Activated T-helper 2 cell treated with anti-CD3 and anti-CD28 coated beads, Interferon-gamma antibody, Interleukin-2, Interleukin-4, amounts not matched to agents 10 μg/mL and 5 μg/mL and 100 μg/mL, durations not matched to agents 14 hours and 24 hours and 36 hours (primary cell): ENCODE measurements at regions not wholly inside any gene's neighbourhood (a gene's known extent, or its start where the extent isn't known, plus 50 kb on each side); places are given as distances from the start of the nearest gene placed in this dataset.
"Not testable (repeated sequence)": the region's sequence is repeated elsewhere in the genome, so short reads cannot be mapped to it uniquely, and the experiment has no call there.

ENCODE experiments used
- DNase-seq: peaks from one replicate; pipeline ENCODE4 v3.0.0; 2021; ENCODE audit warnings: low spot score
- H3K27ac Mint-ChIP-seq: one replicate; pipeline ENCODE4 v1.8.0; 2021; ENCODE audit warnings: mixed read lengths
- H3K27me3 Mint-ChIP-seq: one replicate; pipeline ENCODE4 v1.8.0; 2021; ENCODE audit warnings: low read depth, mixed read lengths
- H3K36me3 Mint-ChIP-seq: one replicate; pipeline ENCODE4 v1.8.0; 2021; ENCODE audit warnings: low read depth, mixed read lengths
- H3K4me1 Mint-ChIP-seq: one replicate; pipeline ENCODE4 v1.8.0; 2021; ENCODE audit warnings: low read depth, mixed read lengths
- H3K4me3 Mint-ChIP-seq: one replicate; pipeline ENCODE4 v1.8.0; 2021; ENCODE audit warnings: low read depth, mild to moderate bottlenecking, moderate library complexity, mixed read lengths
- H3K9me3 Mint-ChIP-seq: one replicate; pipeline ENCODE4 v1.8.0; 2021; ENCODE audit warnings: mixed read lengths
- intact Hi-C: fragments of 100-400 bp; cut with micrococcal nuclease; formaldehyde crosslinking; loops from one replicate; pipeline ENCODE4 v1.15.1; 2023

- no peaks in the 10 kb centered on the region for H3K9me3 Mint-ChIP-seq
- no peaks in the 10 kb centered on the region for H3K27me3 Mint-ChIP-seq
- no peak overlapping the region for H3K27ac Mint-ChIP-seq
- peaks cover 1% of the 10 kb centered on the region for H3K4me1 Mint-ChIP-seq
- H3K4me3 Mint-ChIP-seq = no peak overlapping the region
- no peaks in the 10 kb centered on the region for H3K36me3 Mint-ChIP-seq
- intact Hi-C loops = no loop called here
- DNase-seq = no peak
Measured at GRCh38 chrX:40389555-40389954, 191.2 kb upstream of the ATP6AP2 start.

DNA sequence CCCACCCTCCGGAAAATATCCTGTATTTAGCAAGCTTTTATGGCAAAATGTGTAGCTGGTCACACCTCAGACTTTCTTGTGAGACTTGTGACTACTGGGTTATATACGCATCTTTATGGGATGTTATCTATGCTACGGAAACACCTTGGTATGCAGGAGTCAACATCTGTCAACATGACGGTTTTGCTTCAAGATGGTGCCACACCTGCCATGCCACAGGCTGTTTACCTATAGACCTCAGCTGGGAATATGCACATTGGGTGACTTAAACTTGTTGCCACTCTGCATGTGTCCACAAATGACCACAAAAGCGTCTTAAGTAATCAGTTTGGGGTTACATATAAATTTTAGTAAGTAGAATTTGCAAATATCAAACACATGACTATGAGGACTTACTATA lies 192.3 kb upstream of the ATP6AP2 start:
- Mint-ChIP-seq H3K27ac (no peak overlapping the region), H3K4me1 (peaks cover 1% of the 10 kb centered on the region), H3K36me3 (no peaks in the 10 kb centered on the region), H3K4me3 (no peak overlapping the region), H3K27me3 (no peaks in the 10 kb centered on the region), H3K9me3 (no peaks in the 10 kb centered on the region)
- intact Hi-C loops = no loop called here
- DNase-seq = no peak

DNA sequence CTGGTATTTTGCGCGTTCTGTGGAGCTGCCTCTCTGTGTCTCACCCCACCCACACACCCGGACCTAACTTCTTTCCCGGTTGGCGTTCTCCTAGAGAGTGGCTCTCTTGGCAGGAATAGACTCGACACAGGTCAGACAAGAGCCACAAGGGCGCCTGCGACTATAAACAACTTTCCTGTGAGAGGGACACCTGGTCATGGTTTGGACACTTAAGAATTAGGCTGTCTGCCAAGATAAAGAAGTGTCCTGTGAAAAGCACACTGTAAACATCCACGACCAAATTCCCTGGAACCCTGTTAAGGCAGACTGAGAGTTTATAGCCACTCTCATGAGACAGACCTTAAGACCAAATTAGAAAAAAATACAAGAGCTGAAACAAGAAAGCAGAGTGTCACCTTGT lies 192.9 kb upstream of the ATP6AP2 start:
- H3K4me3 Mint-ChIP-seq, H3K4me1 Mint-ChIP-seq, intact Hi-C loops, DNase-seq, H3K27ac Mint-ChIP-seq, H3K27me3 Mint-ChIP-seq, H3K36me3 Mint-ChIP-seq, H3K9me3 Mint-ChIP-seq: not testable (repeated sequence)

- H3K27ac Mint-ChIP-seq, H3K4me3 Mint-ChIP-seq, H3K4me1 Mint-ChIP-seq, H3K9me3 Mint-ChIP-seq, H3K27me3 Mint-ChIP-seq, DNase-seq, intact Hi-C loops, H3K36me3 Mint-ChIP-seq: not testable (repeated sequence)
Measured at GRCh38 chrX:40387311-40387710, 193.5 kb upstream of the ATP6AP2 start.

GRCh38 chrX:40385682-40386081 lies 195.1 kb upstream of the ATP6AP2 start:
- H3K4me3 Mint-ChIP-seq = no peak overlapping the region
- intact Hi-C loops = no loop called here

DNA sequence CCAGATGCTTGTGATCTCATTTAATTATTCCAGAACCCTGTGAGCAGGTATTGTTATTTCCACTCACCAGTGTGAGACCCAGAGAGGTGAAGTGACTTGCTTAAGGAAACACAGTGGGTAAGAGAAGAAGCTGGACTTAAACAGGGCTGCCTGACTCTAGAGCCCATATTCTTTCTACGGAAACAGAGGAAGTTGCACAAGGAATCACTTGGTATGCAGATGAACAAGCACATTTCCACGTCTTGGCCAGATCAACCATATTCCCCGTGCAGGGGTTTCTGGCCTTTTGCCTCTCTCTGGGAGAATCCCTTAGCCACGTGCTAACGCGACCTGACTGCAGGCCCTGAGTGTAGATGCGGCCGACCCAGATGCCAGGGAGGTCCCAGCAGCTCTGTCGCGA lies 195.5 kb upstream of the ATP6AP2 start:
- Mint-ChIP-seq H3K9me3 (no peaks in the 10 kb centered on the region), H3K4me3 (no peak overlapping the region), H3K36me3 (no peaks in the 10 kb centered on the region), H3K27ac (no peak overlapping the region), H3K27me3 (no peaks in the 10 kb centered on the region), H3K4me1 (peaks cover 1% of the 10 kb centered on the region)
- DNase-seq = no peak
- intact Hi-C loops = no loop called here

More at GRCh38 chrX:40385682-40386081, 195.1 kb upstream of the ATP6AP2 start:
- Mint-ChIP-seq H3K9me3 (no peaks in the 10 kb centered on the region), H3K4me1 (peaks cover 1% of the 10 kb centered on the region), H3K27ac (no peak overlapping the region), H3K36me3 (no peaks in the 10 kb centered on the region), H3K27me3 (no peaks in the 10 kb centered on the region)
- DNase-seq = no peak

DNA sequence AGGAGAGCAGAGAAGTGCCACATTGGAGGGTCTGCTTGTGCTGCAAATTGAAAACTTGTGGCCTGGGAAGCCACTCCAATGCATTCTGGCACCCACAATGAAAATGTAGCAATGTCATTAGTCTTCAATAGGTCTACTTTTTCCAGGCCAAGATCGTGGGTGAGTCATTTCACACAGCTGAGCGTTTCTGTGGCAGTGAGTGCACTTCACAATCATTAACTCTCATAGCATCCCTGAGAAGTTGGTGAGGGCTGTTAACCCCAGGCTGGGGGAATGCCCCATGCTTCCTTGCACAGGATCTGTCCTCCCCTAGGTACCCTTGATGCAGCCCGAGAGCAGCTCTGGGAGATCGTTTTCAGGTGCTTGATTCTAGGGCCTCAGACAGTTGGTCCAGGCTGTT lies 196.8 kb upstream of the ATP6AP2 start:
- H3K9me3 Mint-ChIP-seq = no peaks in the 10 kb centered on the region
- intact Hi-C loops = no loop called here
- DNase-seq = no peak
- peaks cover 1% of the 10 kb centered on the region for H3K4me1 Mint-ChIP-seq
- H3K27ac Mint-ChIP-seq = no peak overlapping the region
- H3K36me3 Mint-ChIP-seq = no peaks in the 10 kb centered on the region
- no peak overlapping the region for H3K4me3 Mint-ChIP-seq
- no peaks in the 10 kb centered on the region for H3K27me3 Mint-ChIP-seq

- Mint-ChIP-seq H3K27ac (no peak overlapping the region), H3K9me3 (no peaks in the 10 kb centered on the region), H3K4me3 (no peak overlapping the region), H3K27me3 (no peaks in the 10 kb centered on the region), H3K36me3 (no peaks in the 10 kb centered on the region), H3K4me1 (peaks cover 1% of the 10 kb centered on the region)
- DNase-seq = no peak
- intact Hi-C loops = no loop called here
Measured at GRCh38 chrX:40383360-40383759, 197.4 kb upstream of the ATP6AP2 start.

- Mint-ChIP-seq H3K36me3 (no peaks in the 10 kb centered on the region), H3K9me3 (no peaks in the 10 kb centered on the region), H3K4me3 (no peak overlapping the region), H3K4me1 (no peaks in the 10 kb centered on the region), H3K27ac (no peak overlapping the region), H3K27me3 (no peaks in the 10 kb centered on the region)
- no peak for DNase-seq
- intact Hi-C loops = no loop called here
Measured at GRCh38 chrX:40380655-40381488, 199.9 kb upstream of the ATP6AP2 start.

- no peaks in the 10 kb centered on the region for H3K4me1 Mint-ChIP-seq
- intact Hi-C loops = no loop called here
- DNase-seq = no peak
- no peak overlapping the region for H3K27ac Mint-ChIP-seq
- H3K36me3 Mint-ChIP-seq = no peaks in the 10 kb centered on the region
- no peaks in the 10 kb centered on the region for H3K9me3 Mint-ChIP-seq
- no peaks in the 10 kb centered on the region for H3K27me3 Mint-ChIP-seq
- no peak overlapping the region for H3K4me3 Mint-ChIP-seq
Measured at GRCh38 chrX:40377684-40378083, 203.1 kb upstream of the ATP6AP2 start.

DNA sequence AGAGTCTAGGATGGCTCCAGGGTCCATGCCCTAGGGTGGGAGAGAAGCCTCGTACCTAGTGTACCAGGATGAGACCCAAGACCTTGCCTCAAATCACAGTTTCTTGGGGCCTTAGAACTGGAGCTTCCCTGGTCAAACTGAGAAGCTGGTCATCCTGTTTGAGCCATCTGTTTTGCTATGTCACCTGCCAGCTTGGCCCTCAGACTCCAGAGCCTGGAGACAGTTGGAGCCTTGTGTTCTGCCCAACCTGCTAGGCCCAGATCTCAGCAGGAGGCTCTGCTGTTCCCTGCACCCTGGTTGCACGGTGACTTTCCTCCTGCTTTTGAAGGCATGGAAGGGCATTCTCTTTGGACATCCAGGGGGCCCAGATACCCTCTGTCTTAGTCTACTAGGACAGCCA lies 206.3 kb upstream of the ATP6AP2 start:
- Mint-ChIP-seq H3K4me3 (no peak overlapping the region), H3K27me3 (no peaks in the 10 kb centered on the region), H3K27ac (no peak overlapping the region), H3K4me1 (no peaks in the 10 kb centered on the region), H3K9me3 (no peaks in the 10 kb centered on the region), H3K36me3 (no peaks in the 10 kb centered on the region)
- intact Hi-C loops = no loop called here
- no peak for DNase-seq

- Mint-ChIP-seq H3K27ac (no peak overlapping the region), H3K4me3 (no peak overlapping the region), H3K27me3 (no peaks in the 10 kb centered on the region), H3K4me1 (no peaks in the 10 kb centered on the region), H3K36me3 (no peaks in the 10 kb centered on the region), H3K9me3 (no peaks in the 10 kb centered on the region)
- intact Hi-C loops = no loop called here
- no peak for DNase-seq
Measured at GRCh38 chrX:40373641-40374040, 207.1 kb upstream of the ATP6AP2 start.

GRCh38 chrX:40373025-40373424 lies 207.7 kb upstream of the ATP6AP2 start:
- Mint-ChIP-seq H3K36me3 (no peaks in the 10 kb centered on the region), H3K4me3 (no peak overlapping the region), H3K4me1 (no peaks in the 10 kb centered on the region), H3K27ac (no peak overlapping the region), H3K27me3 (no peaks in the 10 kb centered on the region), H3K9me3 (no peaks in the 10 kb centered on the region)
- intact Hi-C loops = no loop called here
- no peak for DNase-seq

DNA sequence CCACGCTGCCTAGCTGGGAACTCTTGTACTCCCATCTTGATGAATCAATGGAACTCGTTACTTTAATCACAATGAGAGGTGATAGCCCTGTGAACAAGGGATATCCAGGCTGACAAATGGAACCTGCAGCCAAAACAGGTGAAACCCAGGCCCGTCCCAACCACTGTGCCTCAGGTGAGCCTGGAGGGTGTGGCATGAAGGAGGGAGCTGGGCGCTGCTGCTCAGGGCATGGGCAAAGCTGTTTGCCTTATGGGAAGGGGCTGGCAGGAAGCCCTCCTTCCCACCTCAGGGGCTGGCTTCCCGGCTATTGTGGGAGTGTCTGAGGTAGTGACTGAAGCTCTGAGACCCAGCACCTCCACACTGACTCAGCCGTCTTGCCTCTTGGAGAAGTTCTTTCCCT lies 209.4 kb upstream of the ATP6AP2 start:
- Mint-ChIP-seq H3K27ac (no peak overlapping the region), H3K4me3 (no peak overlapping the region), H3K9me3 (no peaks in the 10 kb centered on the region), H3K36me3 (no peaks in the 10 kb centered on the region), H3K27me3 (no peaks in the 10 kb centered on the region), H3K4me1 (no peaks in the 10 kb centered on the region)
- DNase-seq = no peak
- intact Hi-C loops = no loop called here
